ENCODE measurements at regions not wholly inside any gene's neighbourhood (a gene's known extent, or its start where the extent isn't known, plus 50 kb on each side); places are given as distances from the start of the nearest gene placed in this dataset.

- no peaks in the 10 kb centered on the region for H3K9me3 ChIP-seq (replicated peaks; ENCODE audit: control insufficient read depth, low read depth, low read length)
- H3K4me3 ChIP-seq (ENCODE audit: low read length), result no peak overlapping the region
- peak; percentile 43 for DNase-seq
- H3K36me3 ChIP-seq (ENCODE audit: control insufficient read depth, insufficient read depth, low read length), result no peaks in the 10 kb centered on the region
- H3K27me3 ChIP-seq (ENCODE audit: control insufficient read depth, insufficient read depth, low read length), result no peaks in the 10 kb centered on the region
- no peak overlapping the region for H3K27ac ChIP-seq (ENCODE audit: low read length)
- WGBS (ENCODE audit: insufficient coverage), result no CpG with 5 or more reads among the region's 1 CpG
- no peaks in the 10 kb centered on the region for H3K4me1 ChIP-seq (ENCODE audit: control insufficient read depth, insufficient read depth, low read length)
These were observed 154.6 kb upstream of the ZSWIM2 start for GRCh38 chr2:187003611-187004010.

GRCh38 chr2:187003038-187003554 is 154.1 kb upstream of the ZSWIM2 start:
- Histone ChIP-seq H3K4me3 (ENCODE audit: low read length) (peak overlapping the region; percentile 24), H3K27me3 (ENCODE audit: control insufficient read depth, insufficient read depth, low read length) (no peaks in the 10 kb centered on the region), H3K36me3 (ENCODE audit: control insufficient read depth, insufficient read depth, low read length) (no peaks in the 10 kb centered on the region), H3K27ac (ENCODE audit: low read length) (no peak overlapping the region), H3K4me1 (ENCODE audit: control insufficient read depth, insufficient read depth, low read length) (no peaks in the 10 kb centered on the region), H3K9me3 (replicated peaks; ENCODE audit: control insufficient read depth, low read depth, low read length) (no peaks in the 10 kb centered on the region)
- 85% methylated on average over 30 of the region's 32 CpGs for WGBS (ENCODE audit: insufficient coverage)
- DNase-seq, result no peak

GRCh38 chr2:187002242-187002641 is 153.3 kb upstream of the ZSWIM2 start:
- no peaks in the 10 kb centered on the region for H3K27me3 ChIP-seq (ENCODE audit: control insufficient read depth, insufficient read depth, low read length)
- WGBS (ENCODE audit: insufficient coverage), result 94% methylated on average over 11 of the region's 18 CpGs
- no peak for DNase-seq

DNA sequence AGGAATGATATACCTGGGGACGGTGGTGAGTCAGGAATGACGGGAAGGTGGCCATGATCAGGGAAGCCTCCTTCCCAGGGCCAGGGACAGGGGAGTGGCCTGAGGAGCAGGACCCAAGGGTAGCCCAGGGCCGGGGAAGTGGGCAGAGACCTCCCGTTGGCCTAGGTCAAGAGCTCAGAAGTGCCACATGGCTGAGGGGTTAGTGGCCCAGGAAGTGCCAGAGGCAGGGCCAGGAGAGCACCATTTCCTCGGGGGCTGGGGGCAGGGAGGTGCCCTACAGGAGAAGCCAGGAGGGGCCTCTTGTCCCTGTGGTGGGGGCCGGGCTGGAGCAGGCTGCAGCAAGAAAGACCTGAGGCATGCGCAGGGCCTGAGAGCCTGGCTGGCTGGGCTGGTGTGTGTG is 152.3 kb upstream of the ZSWIM2 start:
- WGBS (ENCODE audit: insufficient coverage), result 87% methylated on average over 6 of the region's 7 CpGs
- no peaks in the 10 kb centered on the region for H3K36me3 ChIP-seq (ENCODE audit: control insufficient read depth, insufficient read depth, low read length)
- H3K27me3 ChIP-seq (ENCODE audit: control insufficient read depth, insufficient read depth, low read length), result no peaks in the 10 kb centered on the region
- DNase-seq, result no peak
- H3K27ac ChIP-seq (ENCODE audit: low read length), result no peak overlapping the region
- no peak overlapping the region for H3K4me3 ChIP-seq (ENCODE audit: low read length)
- no peaks in the 10 kb centered on the region for H3K9me3 ChIP-seq (replicated peaks; ENCODE audit: control insufficient read depth, low read depth, low read length)
- no peaks in the 10 kb centered on the region for H3K4me1 ChIP-seq (ENCODE audit: control insufficient read depth, insufficient read depth, low read length)

More at GRCh38 chr2:187002242-187002641, 153.3 kb upstream of the ZSWIM2 start:
- no peaks in the 10 kb centered on the region for H3K36me3 ChIP-seq (ENCODE audit: control insufficient read depth, insufficient read depth, low read length)
- H3K4me3 ChIP-seq (ENCODE audit: low read length), result no peak overlapping the region
- H3K4me1 ChIP-seq (ENCODE audit: control insufficient read depth, insufficient read depth, low read length), result no peaks in the 10 kb centered on the region
- H3K27ac ChIP-seq (ENCODE audit: low read length), result no peak overlapping the region
- H3K9me3 ChIP-seq (replicated peaks; ENCODE audit: control insufficient read depth, low read depth, low read length), result no peaks in the 10 kb centered on the region

DNA sequence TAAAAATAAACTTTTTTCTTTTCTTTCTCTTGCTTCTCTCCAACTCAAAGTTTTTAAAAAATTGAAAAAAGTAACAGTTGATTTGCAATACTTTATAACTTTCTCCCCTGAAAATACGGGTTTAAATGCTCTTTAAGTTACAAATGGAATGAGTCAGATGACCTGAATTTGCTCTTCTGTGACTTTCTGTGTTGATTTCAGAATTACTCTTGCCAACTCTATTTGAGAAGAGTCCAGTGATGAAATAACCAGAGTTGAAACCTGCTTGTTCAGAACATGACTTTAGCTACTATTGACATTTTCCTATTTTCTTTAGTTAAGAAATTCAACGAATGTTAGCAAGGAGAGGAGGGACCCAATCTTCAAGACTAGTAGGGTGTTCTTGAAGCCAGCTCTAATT is 146.1 kb upstream of the ZSWIM2 start:
- Histone ChIP-seq H3K27me3 (ENCODE audit: control insufficient read depth, insufficient read depth, low read length) (no peaks in the 10 kb centered on the region), H3K27ac (ENCODE audit: low read length) (no peak overlapping the region), H3K9me3 (replicated peaks; ENCODE audit: control insufficient read depth, low read depth, low read length) (no peaks in the 10 kb centered on the region), H3K4me1 (ENCODE audit: control insufficient read depth, insufficient read depth, low read length) (no peaks in the 10 kb centered on the region), H3K4me3 (ENCODE audit: low read length) (no peak overlapping the region), H3K36me3 (ENCODE audit: control insufficient read depth, insufficient read depth, low read length) (no peaks in the 10 kb centered on the region)
- WGBS (ENCODE audit: insufficient coverage), result no CpG with 5 or more reads among the region's 2 CpGs
- peak; percentile 95 for DNase-seq

- Histone ChIP-seq H3K27ac (ENCODE audit: low read length) (no peak overlapping the region), H3K9me3 (replicated peaks; ENCODE audit: control insufficient read depth, low read depth, low read length) (no peaks in the 10 kb centered on the region), H3K4me3 (ENCODE audit: low read length) (no peak overlapping the region), H3K27me3 (ENCODE audit: control insufficient read depth, insufficient read depth, low read length) (no peaks in the 10 kb centered on the region), H3K4me1 (ENCODE audit: control insufficient read depth, insufficient read depth, low read length) (no peaks in the 10 kb centered on the region), H3K36me3 (ENCODE audit: control insufficient read depth, insufficient read depth, low read length) (no peaks in the 10 kb centered on the region)
- WGBS (ENCODE audit: insufficient coverage), result no CpG with 5 or more reads among the region's 2 CpGs
- no peak for DNase-seq
These were observed 143.6 kb upstream of the ZSWIM2 start for GRCh38 chr2:186992597-186992996.

- DNase-seq, result peak; percentile 64
- Histone ChIP-seq H3K36me3 (ENCODE audit: control insufficient read depth, insufficient read depth, low read length) (no peaks in the 10 kb centered on the region), H3K27me3 (ENCODE audit: control insufficient read depth, insufficient read depth, low read length) (no peaks in the 10 kb centered on the region), H3K27ac (ENCODE audit: low read length) (no peak overlapping the region), H3K4me1 (ENCODE audit: control insufficient read depth, insufficient read depth, low read length) (no peaks in the 10 kb centered on the region), H3K9me3 (replicated peaks; ENCODE audit: control insufficient read depth, low read depth, low read length) (no peaks in the 10 kb centered on the region), H3K4me3 (ENCODE audit: low read length) (no peak overlapping the region)
- 100% methylated on average over 1 of the region's 4 CpGs for WGBS (ENCODE audit: insufficient coverage)
These were observed 142.9 kb upstream of the ZSWIM2 start for GRCh38 chr2:186991766-186992417.

- H3K27ac ChIP-seq (ENCODE audit: low read length), result no peak overlapping the region
- no peaks in the 10 kb centered on the region for H3K27me3 ChIP-seq (ENCODE audit: control insufficient read depth, insufficient read depth, low read length)
- H3K9me3 ChIP-seq (replicated peaks; ENCODE audit: control insufficient read depth, low read depth, low read length), result peaks cover 5% of the 10 kb centered on the region
- no peak overlapping the region for H3K4me3 ChIP-seq (ENCODE audit: low read length)
- no peak for DNase-seq
- H3K36me3 ChIP-seq (ENCODE audit: control insufficient read depth, insufficient read depth, low read length), result no peaks in the 10 kb centered on the region
- WGBS (ENCODE audit: insufficient coverage), result 70% methylated on average over 2 of the region's 2 CpGs
- H3K4me1 ChIP-seq (ENCODE audit: control insufficient read depth, insufficient read depth, low read length), result no peaks in the 10 kb centered on the region
These were observed 136.0 kb upstream of the ZSWIM2 start for GRCh38 chr2:186984966-186985365.

DNA sequence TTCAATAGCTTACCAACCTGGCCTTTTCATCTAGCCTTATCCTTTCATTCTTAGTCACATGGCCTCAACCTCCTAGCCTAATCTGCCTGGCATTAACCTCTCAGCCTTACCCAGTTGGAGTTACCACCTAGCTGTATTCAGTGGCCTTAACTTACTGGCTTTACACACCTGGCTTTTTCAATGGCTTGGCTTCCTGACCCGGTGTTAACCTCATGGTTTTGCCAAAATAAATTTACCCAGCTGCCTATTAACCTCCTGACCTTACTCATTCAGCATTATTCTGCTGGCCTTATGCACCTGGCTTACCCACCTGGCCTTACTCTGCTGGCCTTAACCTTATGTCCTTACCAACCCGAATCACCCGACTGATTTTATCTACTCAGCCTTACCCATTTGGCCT is 135.5 kb upstream of the ZSWIM2 start:
- no peak overlapping the region for H3K27ac ChIP-seq (ENCODE audit: low read length)
- no peak for DNase-seq
- H3K4me1 ChIP-seq (ENCODE audit: control insufficient read depth, insufficient read depth, low read length), result no peaks in the 10 kb centered on the region
- peaks cover 5% of the 10 kb centered on the region for H3K9me3 ChIP-seq (replicated peaks; ENCODE audit: control insufficient read depth, low read depth, low read length)
- 83% methylated on average over 3 of the region's 3 CpGs for WGBS (ENCODE audit: insufficient coverage)
- no peaks in the 10 kb centered on the region for H3K36me3 ChIP-seq (ENCODE audit: control insufficient read depth, insufficient read depth, low read length)
- H3K4me3 ChIP-seq (ENCODE audit: low read length), result no peak overlapping the region
- H3K27me3 ChIP-seq (ENCODE audit: control insufficient read depth, insufficient read depth, low read length), result no peaks in the 10 kb centered on the region

DNA sequence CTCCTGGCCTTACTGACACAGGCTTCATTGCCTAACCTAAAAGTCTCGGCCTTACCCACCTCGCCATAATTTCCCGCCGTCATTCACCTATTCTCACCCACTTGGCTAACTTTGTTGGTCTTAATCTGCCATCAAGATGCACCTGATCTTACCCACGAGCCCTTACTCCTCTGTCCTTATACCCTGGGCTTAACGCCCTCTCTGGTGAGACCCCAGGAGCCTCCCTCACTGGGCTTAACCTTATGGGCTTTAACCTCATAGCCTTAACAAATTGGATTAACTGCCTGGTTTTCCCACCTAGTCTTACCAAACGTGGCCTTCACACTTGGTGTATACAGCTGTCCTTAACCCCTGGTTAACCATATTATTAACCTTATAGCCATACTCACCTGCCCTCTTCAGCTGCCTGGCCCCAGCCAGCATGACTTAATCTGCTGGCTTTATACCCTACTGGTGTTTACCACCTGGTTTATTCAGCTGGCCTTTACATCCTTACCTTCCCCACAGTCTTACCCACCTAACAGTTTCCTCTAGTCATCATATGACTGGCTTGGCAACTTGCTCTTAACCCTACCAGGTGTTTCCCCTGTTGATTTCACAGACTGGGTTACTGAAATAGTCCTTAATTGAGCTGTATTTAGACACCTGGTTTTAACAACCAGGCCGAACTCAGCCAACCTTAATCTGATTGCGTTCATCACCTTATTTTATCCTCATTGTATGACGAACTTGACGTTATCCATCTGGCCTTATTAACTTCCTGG is 132.0 kb upstream of the ZSWIM2 start:
- Histone ChIP-seq H3K27me3 (ENCODE audit: control insufficient read depth, insufficient read depth, low read length) (no peaks in the 10 kb centered on the region), H3K9me3 (replicated peaks; ENCODE audit: control insufficient read depth, low read depth, low read length) (peaks cover 5% of the 10 kb centered on the region), H3K27ac (ENCODE audit: low read length) (no peak overlapping the region), H3K36me3 (ENCODE audit: control insufficient read depth, insufficient read depth, low read length) (no peaks in the 10 kb centered on the region), H3K4me1 (ENCODE audit: control insufficient read depth, insufficient read depth, low read length) (no peaks in the 10 kb centered on the region), H3K4me3 (ENCODE audit: low read length) (no peak overlapping the region)
- WGBS (ENCODE audit: insufficient coverage), result 82% methylated on average over 11 of the region's 11 CpGs
- no peak for DNase-seq

All from muscle of leg (tissue), 3 donors.